IPS-11a (cell line): ENCODE measurements at regions not wholly inside any gene's neighbourhood (a gene's known extent, or its start where the extent isn't known, plus 50 kb on each side); places are given as distances from the start of the nearest gene placed in this dataset.

ENCODE experiments used
- H3K4me3 ChIP-seq: one replicate; pipeline ENCODE4 v1.5.1; 2013; ENCODE audit warnings: low read depth, low read length, control low read depth

DNA sequence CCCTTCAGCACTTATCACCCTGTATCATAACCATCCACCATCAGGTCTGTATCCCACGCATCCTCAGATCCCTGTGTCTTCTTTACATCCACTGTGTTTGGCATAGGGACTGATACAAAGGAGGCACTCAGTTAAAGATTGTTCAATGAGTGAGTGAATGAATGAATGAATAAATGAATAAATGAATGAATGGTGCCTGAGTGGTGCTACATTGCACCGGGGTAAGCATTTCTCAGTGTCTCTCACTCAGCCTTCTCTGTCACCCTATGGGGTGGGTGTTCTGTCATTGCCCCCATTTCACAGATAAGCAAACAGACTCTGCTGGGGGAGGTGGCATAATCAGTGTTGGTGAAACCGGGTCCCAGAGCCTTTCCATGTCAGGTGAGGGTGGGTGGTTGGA is 56.6 kb upstream of the ID3 start:
- no peak overlapping the region for H3K4me3 ChIP-seq

DNA sequence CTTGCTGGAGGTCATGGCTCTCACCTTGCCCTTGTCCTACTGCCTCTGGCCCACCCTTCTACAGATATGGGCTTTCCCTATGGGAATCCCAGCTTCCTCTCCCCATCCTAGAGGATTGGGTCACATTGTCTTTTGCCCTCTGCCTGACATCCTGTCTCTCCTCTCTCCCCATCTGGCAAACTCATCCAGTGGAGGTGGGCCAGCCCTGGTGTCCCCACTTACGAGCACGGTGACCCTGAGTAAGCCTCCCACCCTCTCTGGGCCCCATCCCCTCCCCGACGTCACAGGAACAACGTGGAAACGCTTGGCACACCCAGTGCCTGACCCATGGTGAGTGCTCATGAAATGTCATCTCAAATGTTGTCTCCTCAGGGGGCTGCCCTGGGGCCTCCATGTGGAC is 56.1 kb upstream of the ID3 start:
- no peak overlapping the region for H3K4me3 ChIP-seq

DNA sequence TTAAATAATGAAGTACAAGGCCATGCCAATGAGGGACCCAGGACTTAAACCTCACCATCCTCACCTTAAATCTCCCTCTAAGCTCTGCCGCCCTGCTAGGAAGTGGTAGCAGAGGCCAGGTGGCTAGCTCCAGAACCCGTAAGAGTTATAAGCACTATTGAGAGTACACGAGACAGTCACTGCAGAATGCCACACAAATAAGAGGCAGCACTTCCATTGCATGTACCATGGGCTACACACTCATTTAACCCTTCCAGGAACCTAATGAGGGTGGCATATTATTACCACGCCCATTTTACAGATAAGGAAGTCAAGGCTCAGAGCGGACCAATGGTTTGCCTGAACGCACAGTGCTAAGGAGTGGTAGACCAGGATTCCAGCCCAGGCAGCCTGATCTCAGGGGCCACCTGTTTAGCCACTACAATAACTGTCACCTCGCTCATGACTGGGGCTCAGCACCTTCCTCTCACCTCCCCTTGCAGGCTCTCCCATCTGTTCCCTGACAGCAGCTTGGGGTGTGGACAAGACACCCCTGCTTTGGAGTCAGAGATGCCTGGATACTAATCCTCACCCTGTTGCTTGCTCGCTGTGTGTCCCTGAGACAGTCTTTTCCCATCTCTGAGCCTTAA is 54.8 kb upstream of the ID3 start:
- no peak overlapping the region for H3K4me3 ChIP-seq

DNA sequence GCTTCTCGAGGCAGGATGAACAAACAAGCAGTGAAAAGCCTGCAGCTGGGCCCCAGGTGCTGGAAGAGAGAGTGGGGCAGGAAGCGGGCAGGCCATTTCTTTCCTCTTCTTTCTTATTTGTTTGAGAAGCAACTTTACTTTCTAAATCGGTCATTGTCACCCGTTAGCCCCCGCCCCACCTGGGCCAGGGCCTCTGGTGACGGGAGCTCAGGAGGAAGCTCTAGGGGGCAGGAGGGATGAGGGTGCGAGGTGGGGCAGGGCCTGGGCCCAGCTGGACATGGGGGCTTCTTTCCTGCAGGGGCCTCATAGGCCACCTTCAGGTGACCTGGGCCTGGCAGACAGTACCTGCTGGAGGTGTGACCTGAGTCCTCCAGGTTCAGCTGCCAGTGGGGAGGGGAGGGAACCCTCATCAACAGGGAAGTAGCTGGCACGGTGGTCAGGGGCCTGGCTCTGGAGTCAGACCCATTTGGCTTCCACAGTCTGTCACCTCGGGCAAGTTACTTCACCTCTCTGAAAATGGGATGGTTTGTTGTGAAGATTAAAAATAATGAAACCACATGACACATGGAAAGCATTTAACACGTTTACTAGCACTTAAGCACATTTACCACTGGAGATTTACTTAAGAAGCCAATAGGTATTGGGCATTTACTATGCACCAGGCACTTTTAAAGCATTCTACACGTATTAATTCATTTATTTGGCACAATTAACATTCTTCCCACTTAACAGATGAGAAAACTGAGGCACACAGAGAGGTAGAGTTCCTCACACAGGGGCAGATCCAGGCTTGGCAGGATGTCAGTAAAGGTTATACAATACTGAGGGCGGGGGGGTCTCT is 54.1 kb upstream of the ID3 start:
- H3K4me3 ChIP-seq = no peak overlapping the region

DNA sequence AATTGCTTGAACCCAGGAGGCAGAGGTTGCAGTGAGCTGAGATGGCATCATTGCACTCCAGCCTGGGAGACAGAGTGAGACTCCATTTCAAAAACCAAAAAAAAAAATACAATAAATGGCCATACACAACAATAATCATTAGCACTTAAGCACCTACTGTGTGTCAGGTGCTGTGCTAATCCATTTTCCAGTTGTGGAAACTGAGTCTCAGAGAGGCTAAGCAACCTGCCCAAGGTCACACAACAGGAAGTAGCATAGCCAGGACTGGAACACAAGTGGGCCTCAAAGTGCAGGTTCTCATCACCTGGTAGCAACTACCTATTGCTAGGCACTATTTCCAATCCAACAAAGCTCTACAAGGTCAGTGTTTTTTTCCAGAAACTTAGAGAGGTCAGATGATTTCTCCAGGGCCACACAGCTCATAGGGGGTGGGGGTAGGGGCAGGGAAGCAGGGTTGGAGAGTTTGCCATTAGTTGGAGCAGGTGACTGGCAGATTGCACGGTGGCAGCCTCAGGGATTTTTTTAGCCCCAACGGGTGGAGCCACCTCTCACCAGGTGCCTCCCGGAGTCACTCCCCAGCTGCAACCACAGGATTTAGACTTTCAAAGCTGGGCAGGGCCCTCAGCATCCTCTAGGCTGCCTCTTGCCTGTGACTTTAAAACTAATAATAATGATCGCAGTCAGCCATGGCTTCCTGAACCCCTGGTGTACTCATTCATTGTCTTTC is 52.5 kb upstream of the ID3 start:
- no peak overlapping the region for H3K4me3 ChIP-seq

DNA sequence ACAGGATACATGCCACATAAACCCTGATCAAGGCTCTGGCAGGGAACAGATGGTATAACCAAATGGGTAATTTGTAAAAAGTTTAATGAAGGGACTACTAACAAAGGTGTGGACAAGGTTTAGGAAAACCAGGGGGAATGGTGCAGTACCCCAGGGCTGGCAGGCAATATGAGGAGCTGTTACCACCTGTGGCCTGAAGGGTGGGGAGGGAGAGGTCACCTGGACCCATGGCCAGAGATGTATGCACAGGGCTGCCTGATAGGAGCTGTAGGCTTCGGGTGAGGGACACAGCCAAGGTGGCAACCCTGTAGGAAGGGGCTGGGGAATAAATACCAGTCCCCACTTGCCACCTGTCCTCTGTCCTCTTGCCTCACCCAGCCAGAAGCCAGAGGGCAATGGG is 51.4 kb upstream of the ID3 start:
- no peak overlapping the region for H3K4me3 ChIP-seq

DNA sequence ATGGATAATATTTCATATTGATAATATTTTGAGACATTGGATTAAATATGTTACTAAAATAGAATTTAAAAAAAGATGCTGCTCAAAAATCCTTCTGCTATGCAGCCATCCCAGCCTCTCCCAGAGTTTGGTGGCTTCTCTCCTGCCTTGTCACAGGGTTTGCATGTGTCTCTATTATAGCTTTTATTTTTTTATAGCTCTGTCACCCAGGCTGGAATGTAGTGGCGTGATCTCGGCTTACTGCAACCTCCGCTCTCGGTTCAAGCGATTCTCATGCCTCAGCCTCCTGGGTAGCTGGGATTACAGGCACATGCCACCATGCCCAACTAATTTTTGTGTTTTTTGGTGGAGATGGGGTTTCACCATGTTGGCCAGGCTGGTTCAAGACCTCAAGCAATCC is 50.7 kb upstream of the ID3 start:
- no peak overlapping the region for H3K4me3 ChIP-seq
